HepG2 (cell line): ENCODE measurements at regions not wholly inside any gene's neighbourhood (a gene's known extent, or its start where the extent isn't known, plus 50 kb on each side); places are given as distances from the start of the nearest gene placed in this dataset.

Experiments
- ATAC-seq: fragments of 200-7000 bp; cut with Tn5 transposase; 3 replicates; pipeline ENCODE4 v1.9.1; 2020; ENCODE audit warnings: mild to moderate bottlenecking, moderate library complexity
- BruUV-seq: library from RNA; stranded (reverse); fragments of 400-500 nt; replicated peaks from 2 replicates; lab custom pipeline; 2021; lab: Mats Ljungman, UMichigan
- CTCF ChIA-PET: fragments of 300-600 bp; formaldehyde crosslinking; extraction: SDS; loops from one replicate; lab custom pipeline; 2021; ENCODE audit warnings: low total read pairs, inconsistent platforms, low intra/inter-chr PET ratio; lab: Yijun Ruan, JAX
- POLR2A ChIA-PET: fragments of 350-600 bp; sonication (Branson Sonifier 250); formaldehyde crosslinking; loops from one replicate; lab custom pipeline; 2020; ENCODE audit warnings: antibody characterized with exemption, inconsistent platforms; lab: Yijun Ruan, JAX
- DNase-seq: peaks from one replicate; pipeline ENCODE4 v3.0.0-alpha.2; 2015; ENCODE audit warnings: low spot score
- FAIRE-seq: peaks from 3 replicates; lab custom pipeline; 2011; peaks lifted over from hg19 to GRCh38; lab: Jason Lieb, UNC
- H2AFZ ChIP-seq: one replicate; pipeline ENCODE4 v1.6.1; 2011; ENCODE audit warnings: low read length, inconsistent platforms
- H3K27ac ChIP-seq: fragments of 300-600 bp; 3 replicates; pipeline ENCODE4 v1.8.0; 2011; ENCODE audit warnings: mixed run types, mild to moderate bottlenecking, mixed read lengths, low read length, inconsistent platforms; ENCODE audit not compliant: insufficient read depth; ENCODE audit errors: extremely low read length
- H3K27me3 ChIP-seq, 2 experiments: fragments of 200-600 bp in 1 of 2; 2 replicates in 1 of 2; 3 replicates in 1 of 2; pipeline versions ENCODE4 v1.6.0 to v1.8.0; 2011; ENCODE audit warnings: low read length in 2 of 2, mild to moderate bottlenecking in 2 of 2, moderate library complexity in 2 of 2, inconsistent platforms in 1 of 2; ENCODE audit not compliant: insufficient read depth in 2 of 2, control insufficient read depth in 1 of 2
- H3K36me3 ChIP-seq, 2 experiments: fragments of 200-600 bp in 1 of 2; replicated peaks in 1 of 2; 2 replicates in 1 of 2; 3 replicates in 1 of 2; pipeline versions ENCODE4 v1.5.1 to v1.8.0; 2011; ENCODE audit warnings: low read length in 2 of 2, inconsistent platforms in 1 of 2; ENCODE audit not compliant: insufficient read depth in 2 of 2, control insufficient read depth in 1 of 2
- H3K4me1 ChIP-seq: 2 replicates; pipeline ENCODE4 v1.5.1; 2012; ENCODE audit warnings: low read length, inconsistent platforms; ENCODE audit not compliant: insufficient read depth
- H3K4me2 ChIP-seq: 2 replicates; pipeline ENCODE4 v1.6.0; 2011; ENCODE audit warnings: low read depth, low read length, inconsistent platforms
- H3K4me3 ChIP-seq, 3 experiments: fragments of 200-600 bp in 1 of 3; sonication (generic), shearing (Covaris generic) in 1 of 3; replicated peaks in 1 of 3; 2 replicates each; pipeline ENCODE4 v1.5.1; 2011 to 2016; ENCODE audit warnings: low read length in 3 of 3, inconsistent platforms in 2 of 3, low read depth in 2 of 3, mild to moderate bottlenecking in 2 of 3, control low read depth in 1 of 3, mixed read lengths in 1 of 3; ENCODE audit not compliant: insufficient read depth in 1 of 3
- H3K79me2 ChIP-seq: one replicate; pipeline ENCODE4 v1.6.1; 2011; ENCODE audit warnings: low read length, inconsistent platforms; ENCODE audit not compliant: insufficient read depth
- H3K9ac ChIP-seq: 2 replicates; pipeline ENCODE4 v1.6.0; 2011; ENCODE audit warnings: mild to moderate bottlenecking, low read depth, low read length, inconsistent platforms; ENCODE audit not compliant: insufficient read depth
- H3K9me3 ChIP-seq: 2 replicates; pipeline ENCODE4 v1.5.1; 2012; ENCODE audit warnings: mild to moderate bottlenecking, low read length
- H4K20me1 ChIP-seq: 2 replicates; pipeline ENCODE4 v1.6.0; 2011; ENCODE audit warnings: inconsistent platforms, mild to moderate bottlenecking, low read length, moderate library complexity; ENCODE audit not compliant: insufficient read depth
- HMG20B ChIP-seq: conservative IDR thresholded peaks from 2 replicates; pipeline ENCODE4 v1.6.1; 2016; ENCODE audit warnings: missing genetic modification reagents, missing compliant biosample characterization
- MAFF ChIP-seq: IDR thresholded peaks from 2 replicates; pipeline ENCODE4 v1.6.1; 2011; ENCODE audit warnings: low read depth, low read length, improper control_type of control experiment
- PHB2 ChIP-seq: fragments of 450-650 bp; IDR thresholded peaks from 2 replicates; pipeline ENCODE4 v1.6.1; 2018; ENCODE audit not compliant: partially characterized antibody
- U2AF1 ChIP-seq: fragments of 200-400 bp; formaldehyde crosslinking; optimal IDR thresholded peaks from 2 replicates; pipeline ENCODE3; 2017; ENCODE audit warnings: mild to moderate bottlenecking, low read depth, low read length
- ZNF20 ChIP-seq: sonication (generic); formaldehyde crosslinking; IDR thresholded peaks from 2 replicates; pipeline ENCODE4 v1.4.0; 2020; ENCODE audit warnings: mild to moderate bottlenecking, moderate library complexity, missing genetic modification reagents
- ZNF773 ChIP-seq: sonication (generic); formaldehyde crosslinking; IDR thresholded peaks from 2 replicates; pipeline ENCODE4 v1.4.0; 2020; ENCODE audit warnings: missing genetic modification reagents, borderline replicate concordance
- ZNF790 ChIP-seq: sonication (generic); formaldehyde crosslinking; IDR thresholded peaks from 2 replicates; pipeline ENCODE4 v1.8.0; 2022; ENCODE audit warnings: missing genetic modification reagents, mild to moderate bottlenecking, borderline replicate concordance
- ZSCAN9 ChIP-seq: IDR thresholded peaks from 2 replicates; pipeline ENCODE4 v1.6.1; 2016; ENCODE audit warnings: borderline replicate concordance
- WGBS: methylation state at CpG from one replicate; pipeline ENCODE4 v1.1.6; 2017; ENCODE audit warnings: low lambda C conversion rate; 5-methylcytosine and 5-hydroxymethylcytosine counted together
- in situ Hi-C: cut with HindIII; loops from 2 replicates; pipeline ENCODE4 v1.10.0; 2017; ENCODE audit warnings: low pct_unique_long_range_greater_than_20kb; ENCODE audit not compliant: extremely low pct_ligation_motif_present
- intact Hi-C: fragments of 100-400 bp; cut with micrococcal nuclease; formaldehyde crosslinking; loops from one replicate; pipeline ENCODE4 v1.10.0; 2022; ENCODE audit not compliant: unreplicated experiment

DNA sequence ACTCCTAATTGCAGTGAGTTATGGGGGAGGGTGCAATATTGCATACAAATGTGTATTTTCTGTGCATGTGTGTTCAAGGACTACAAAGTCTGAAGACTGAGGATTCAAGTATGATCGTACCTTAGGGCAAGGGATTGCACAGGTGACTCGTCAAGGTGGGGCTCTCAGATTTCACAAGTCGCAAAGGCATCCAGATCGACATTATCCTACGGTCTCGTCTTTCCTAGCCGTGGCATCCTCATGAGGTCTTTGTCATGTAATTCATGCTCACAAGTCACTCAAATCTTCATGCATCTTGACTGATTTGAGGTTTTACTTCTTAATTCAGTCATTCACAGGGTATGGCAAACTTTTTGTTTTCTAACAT lies 191.4 kb upstream of the HES1 start:
- in situ Hi-C loops: no loop called here
- TF ChIP-seq U2AF1 (no peak), ZNF790 (no peak), ZNF20 (CRISPR knock-in tag) (no peak)
- 76% methylated on average over 7 of the region's 7 CpGs for WGBS
- H4K20me1 ChIP-seq: no peaks in the 10 kb centered on the region
- H3K27ac ChIP-seq: no peak overlapping the region
- BruUV-seq: no TSS peak
- DNase-seq (no peak), FAIRE-seq (no peak), ATAC-seq (no peak)
- H3K4me3 ChIP-seq: no peak overlapping the region
- H3K9ac ChIP-seq: no peak overlapping the region
- CTCF ChIA-PET: no interaction called here
- no peak overlapping the region for H3K4me2 ChIP-seq
- H3K36me3 ChIP-seq: no peaks in the 10 kb centered on the region
- H3K4me1 ChIP-seq: peaks cover 32% of the 10 kb centered on the region
- H3K79me2 ChIP-seq: no peaks in the 10 kb centered on the region
- H3K27me3 ChIP-seq: peaks cover 0 to 5% of the 10 kb centered on the region in 2 experiments; a peak in 1 of 5 replicates
- H3K9me3 ChIP-seq: no peaks in the 10 kb centered on the region
- no peak overlapping the region for H2AFZ ChIP-seq
- POLR2A ChIA-PET: no interaction called here
- intact Hi-C loops: no loop called here

- no peak for TF ChIP-seq ZNF773 (CRISPR knock-in tag)
- no peak for TF ChIP-seq HMG20B (CRISPR knock-in tag)
- no peak for TF ChIP-seq PHB2
- TF ChIP-seq MAFF: no peak
- TF ChIP-seq ZSCAN9: no peak
- no peak for ATAC-seq
- no peaks in the 10 kb centered on the region for H3K79me2 ChIP-seq
- no TSS peak for BruUV-seq
- no peak for FAIRE-seq
- no peak overlapping the region for H3K27ac ChIP-seq
- H3K9ac ChIP-seq: no peak overlapping the region
- H3K36me3 ChIP-seq: no peaks in the 10 kb centered on the region
- peaks cover 32% of the 10 kb centered on the region for H3K4me1 ChIP-seq
- no peak for DNase-seq
- no peak overlapping the region for H3K4me2 ChIP-seq
- H3K9me3 ChIP-seq: no peaks in the 10 kb centered on the region
- H4K20me1 ChIP-seq: no peaks in the 10 kb centered on the region
- WGBS: 60% methylated on average over 5 of the region's 5 CpGs
- intact Hi-C loops (no loop called here), in situ Hi-C loops (no loop called here)
- no peak overlapping the region for H2AFZ ChIP-seq
- POLR2A ChIA-PET: no interaction called here
- CTCF ChIA-PET: no interaction called here
- H3K27me3 ChIP-seq: peaks cover 0 to 8% of the 10 kb centered on the region in 2 experiments; a peak in 1 of 5 replicates
- H3K4me3 ChIP-seq: no peak overlapping the region
Measured at GRCh38 chr3:193945143-193945542, 190.8 kb upstream of the HES1 start.
